ENCODE measurements at regions not wholly inside any gene's neighbourhood (a gene's known extent, or its start where the extent isn't known, plus 50 kb on each side); places are given as distances from the start of the nearest gene placed in this dataset.

DNA sequence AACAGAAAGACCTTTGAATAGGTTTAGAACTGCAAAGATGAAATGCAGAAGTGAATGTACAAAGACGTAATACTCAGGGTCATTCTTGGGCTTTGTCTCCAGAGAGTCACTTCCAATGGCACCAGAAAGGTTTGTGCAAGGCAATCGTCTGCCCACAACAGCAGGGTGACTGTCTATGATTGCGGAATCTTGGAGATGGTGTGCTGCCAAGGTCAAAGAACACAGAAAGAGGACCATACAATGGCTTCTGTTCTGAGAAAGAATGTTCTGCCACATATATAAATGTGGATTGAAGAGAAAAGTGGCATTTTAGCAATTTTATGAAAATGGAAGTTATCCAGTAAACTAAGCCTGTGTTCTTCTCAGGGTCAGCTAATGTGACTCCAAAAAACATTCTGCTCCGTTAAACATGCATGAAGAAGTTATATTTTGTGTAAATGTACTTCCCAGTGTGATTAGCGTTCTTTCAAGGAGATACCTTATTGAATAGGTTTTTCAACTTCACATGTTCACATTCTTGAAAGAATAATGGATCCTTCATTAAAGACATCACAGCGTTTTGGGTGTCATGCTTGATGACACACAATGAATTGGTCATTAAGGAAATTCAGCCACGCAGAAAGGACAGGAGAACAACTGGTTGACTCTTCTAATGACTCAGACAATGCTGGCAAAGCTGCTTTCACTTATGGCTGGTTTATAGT is 73.4 kb upstream of the CDH6 start:
- Mint-ChIP-seq H3K4me3 (no peak overlapping the region), H3K36me3 (ENCODE audit: low read depth) (no peaks in the 10 kb centered on the region), H3K4me1 (0 out of 3 replicates have a peak, but pooled peaks cover under 1% of the 10 kb centered on the region), H3K9me3 (no peaks in the 10 kb centered on the region), H3K27me3 (ENCODE audit: insufficient read depth, low read depth, poor library complexity) (no peaks in the 10 kb centered on the region), H3K27ac (no peak overlapping the region)
- H3K4me1 ChIP-seq (ENCODE audit: insufficient read depth) = no peaks in the 10 kb centered on the region
- DNase-seq (ENCODE audit: low spot score) (no peak), ATAC-seq (no peak)
- TF ChIP-seq CREB1 (CRISPR knock-in tag; IDR thresholded peaks at IDR 0.05; ENCODE audit: low read depth) (no peak), ZNF331 (CRISPR knock-in tag; IDR thresholded peaks at IDR 0.05; ENCODE audit: low read depth) (no peak), JUNB (IDR thresholded peaks at IDR 0.05; ENCODE audit: unreplicated experiment) (no peak), EZH2phosphoT487 (IDR thresholded peaks at IDR 0.05; ENCODE audit: unreplicated experiment) (no peak), STAT1 (IDR thresholded peaks at IDR 0.05; ENCODE audit: unreplicated experiment) (no peak), POLR2AphosphoS5 (IDR thresholded peaks at IDR 0.05; ENCODE audit: low read depth) (no peak), ZNF114 (CRISPR knock-in tag; IDR thresholded peaks at IDR 0.05) (no peak), NANOG (IDR thresholded peaks at IDR 0.05; ENCODE audit: borderline replicate concordance) (no peak), EZH2 (IDR thresholded peaks at IDR 0.05; ENCODE audit: low read depth, unreplicated experiment) (no peak)
- TF ChIP-seq, protein P1, sequence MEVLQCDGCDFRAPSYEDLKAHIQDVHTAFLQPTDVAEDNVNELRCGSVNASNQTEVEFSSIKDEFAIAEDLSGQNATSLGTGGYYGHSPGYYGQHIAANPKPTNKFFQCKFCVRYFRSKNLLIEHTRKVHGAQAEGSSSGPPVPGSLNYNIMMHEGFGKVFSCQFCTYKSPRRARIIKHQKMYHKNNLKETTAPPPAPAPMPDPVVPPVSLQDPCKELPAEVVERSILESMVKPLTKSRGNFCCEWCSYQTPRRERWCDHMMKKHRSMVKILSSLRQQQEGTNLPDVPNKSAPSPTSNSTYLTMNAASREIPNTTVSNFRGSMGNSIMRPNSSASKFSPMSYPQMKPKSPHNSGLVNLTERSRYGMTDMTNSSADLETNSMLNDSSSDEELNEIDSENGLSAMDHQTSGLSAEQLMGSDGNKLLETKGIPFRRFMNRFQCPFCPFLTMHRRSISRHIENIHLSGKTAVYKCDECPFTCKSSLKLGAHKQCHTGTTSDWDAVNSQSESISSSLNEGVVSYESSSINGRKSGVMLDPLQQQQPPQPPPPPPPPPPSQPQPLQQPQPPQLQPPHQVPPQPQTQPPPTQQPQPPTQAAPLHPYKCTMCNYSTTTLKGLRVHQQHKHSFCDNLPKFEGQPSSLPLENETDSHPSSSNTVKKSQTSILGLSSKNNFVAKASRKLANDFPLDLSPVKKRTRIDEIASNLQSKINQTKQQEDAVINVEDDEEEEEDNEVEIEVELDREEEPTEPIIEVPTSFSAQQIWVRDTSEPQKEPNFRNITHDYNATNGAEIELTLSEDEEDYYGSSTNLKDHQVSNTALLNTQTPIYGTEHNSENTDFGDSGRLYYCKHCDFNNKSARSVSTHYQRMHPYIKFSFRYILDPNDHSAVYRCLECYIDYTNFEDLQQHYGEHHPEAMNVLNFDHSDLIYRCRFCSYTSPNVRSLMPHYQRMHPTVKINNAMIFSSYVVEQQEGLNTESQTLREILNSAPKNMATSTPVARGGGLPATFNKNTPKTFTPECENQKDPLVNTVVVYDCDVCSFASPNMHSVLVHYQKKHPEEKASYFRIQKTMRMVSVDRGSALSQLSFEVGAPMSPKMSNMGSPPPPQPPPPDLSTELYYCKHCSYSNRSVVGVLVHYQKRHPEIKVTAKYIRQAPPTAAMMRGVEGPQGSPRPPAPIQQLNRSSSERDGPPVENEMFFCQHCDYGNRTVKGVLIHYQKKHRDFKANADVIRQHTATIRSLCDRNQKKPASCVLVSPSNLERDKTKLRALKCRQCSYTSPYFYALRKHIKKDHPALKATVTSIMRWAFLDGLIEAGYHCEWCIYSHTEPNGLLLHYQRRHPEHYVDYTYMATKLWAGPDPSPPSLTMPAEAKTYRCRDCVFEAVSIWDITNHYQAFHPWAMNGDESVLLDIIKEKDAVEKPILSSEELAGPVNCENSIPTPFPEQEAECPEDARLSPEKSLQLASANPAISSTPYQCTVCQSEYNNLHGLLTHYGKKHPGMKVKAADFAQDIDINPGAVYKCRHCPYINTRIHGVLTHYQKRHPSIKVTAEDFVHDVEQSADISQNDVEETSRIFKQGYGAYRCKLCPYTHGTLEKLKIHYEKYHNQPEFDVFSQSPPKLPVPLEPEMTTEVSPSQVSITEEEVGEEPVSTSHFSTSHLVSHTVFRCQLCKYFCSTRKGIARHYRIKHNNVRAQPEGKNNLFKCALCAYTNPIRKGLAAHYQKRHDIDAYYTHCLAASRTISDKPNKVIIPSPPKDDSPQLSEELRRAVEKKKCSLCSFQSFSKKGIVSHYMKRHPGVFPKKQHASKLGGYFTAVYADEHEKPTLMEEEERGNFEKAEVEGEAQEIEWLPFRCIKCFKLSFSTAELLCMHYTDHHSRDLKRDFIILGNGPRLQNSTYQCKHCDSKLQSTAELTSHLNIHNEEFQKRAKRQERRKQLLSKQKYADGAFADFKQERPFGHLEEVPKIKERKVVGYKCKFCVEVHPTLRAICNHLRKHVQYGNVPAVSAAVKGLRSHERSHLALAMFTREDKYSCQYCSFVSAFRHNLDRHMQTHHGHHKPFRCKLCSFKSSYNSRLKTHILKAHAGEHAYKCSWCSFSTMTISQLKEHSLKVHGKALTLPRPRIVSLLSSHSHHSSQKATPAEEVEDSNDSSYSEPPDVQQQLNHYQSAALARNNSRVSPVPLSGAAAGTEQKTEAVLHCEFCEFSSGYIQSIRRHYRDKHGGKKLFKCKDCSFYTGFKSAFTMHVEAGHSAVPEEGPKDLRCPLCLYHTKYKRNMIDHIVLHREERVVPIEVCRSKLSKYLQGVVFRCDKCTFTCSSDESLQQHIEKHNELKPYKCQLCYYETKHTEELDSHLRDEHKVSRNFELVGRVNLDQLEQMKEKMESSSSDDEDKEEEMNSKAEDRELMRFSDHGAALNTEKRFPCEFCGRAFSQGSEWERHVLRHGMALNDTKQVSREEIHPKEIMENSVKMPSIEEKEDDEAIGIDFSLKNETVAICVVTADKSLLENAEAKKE (CRISPR knock-in tag; IDR thresholded peaks at IDR 0.05) = no peak
- TF ChIP-seq, protein P2, sequence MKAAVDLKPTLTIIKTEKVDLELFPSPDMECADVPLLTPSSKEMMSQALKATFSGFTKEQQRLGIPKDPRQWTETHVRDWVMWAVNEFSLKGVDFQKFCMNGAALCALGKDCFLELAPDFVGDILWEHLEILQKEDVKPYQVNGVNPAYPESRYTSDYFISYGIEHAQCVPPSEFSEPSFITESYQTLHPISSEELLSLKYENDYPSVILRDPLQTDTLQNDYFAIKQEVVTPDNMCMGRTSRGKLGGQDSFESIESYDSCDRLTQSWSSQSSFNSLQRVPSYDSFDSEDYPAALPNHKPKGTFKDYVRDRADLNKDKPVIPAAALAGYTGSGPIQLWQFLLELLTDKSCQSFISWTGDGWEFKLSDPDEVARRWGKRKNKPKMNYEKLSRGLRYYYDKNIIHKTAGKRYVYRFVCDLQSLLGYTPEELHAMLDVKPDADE (IDR thresholded peaks at IDR 0.05) = no peak
- TF ChIP-seq, protein P3, sequence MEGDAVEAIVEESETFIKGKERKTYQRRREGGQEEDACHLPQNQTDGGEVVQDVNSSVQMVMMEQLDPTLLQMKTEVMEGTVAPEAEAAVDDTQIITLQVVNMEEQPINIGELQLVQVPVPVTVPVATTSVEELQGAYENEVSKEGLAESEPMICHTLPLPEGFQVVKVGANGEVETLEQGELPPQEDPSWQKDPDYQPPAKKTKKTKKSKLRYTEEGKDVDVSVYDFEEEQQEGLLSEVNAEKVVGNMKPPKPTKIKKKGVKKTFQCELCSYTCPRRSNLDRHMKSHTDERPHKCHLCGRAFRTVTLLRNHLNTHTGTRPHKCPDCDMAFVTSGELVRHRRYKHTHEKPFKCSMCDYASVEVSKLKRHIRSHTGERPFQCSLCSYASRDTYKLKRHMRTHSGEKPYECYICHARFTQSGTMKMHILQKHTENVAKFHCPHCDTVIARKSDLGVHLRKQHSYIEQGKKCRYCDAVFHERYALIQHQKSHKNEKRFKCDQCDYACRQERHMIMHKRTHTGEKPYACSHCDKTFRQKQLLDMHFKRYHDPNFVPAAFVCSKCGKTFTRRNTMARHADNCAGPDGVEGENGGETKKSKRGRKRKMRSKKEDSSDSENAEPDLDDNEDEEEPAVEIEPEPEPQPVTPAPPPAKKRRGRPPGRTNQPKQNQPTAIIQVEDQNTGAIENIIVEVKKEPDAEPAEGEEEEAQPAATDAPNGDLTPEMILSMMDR (conservative IDR thresholded peaks at IDR 0.05; ENCODE audit: low read depth in 2 of 2) = no peak
- TF ChIP-seq, protein P4, sequence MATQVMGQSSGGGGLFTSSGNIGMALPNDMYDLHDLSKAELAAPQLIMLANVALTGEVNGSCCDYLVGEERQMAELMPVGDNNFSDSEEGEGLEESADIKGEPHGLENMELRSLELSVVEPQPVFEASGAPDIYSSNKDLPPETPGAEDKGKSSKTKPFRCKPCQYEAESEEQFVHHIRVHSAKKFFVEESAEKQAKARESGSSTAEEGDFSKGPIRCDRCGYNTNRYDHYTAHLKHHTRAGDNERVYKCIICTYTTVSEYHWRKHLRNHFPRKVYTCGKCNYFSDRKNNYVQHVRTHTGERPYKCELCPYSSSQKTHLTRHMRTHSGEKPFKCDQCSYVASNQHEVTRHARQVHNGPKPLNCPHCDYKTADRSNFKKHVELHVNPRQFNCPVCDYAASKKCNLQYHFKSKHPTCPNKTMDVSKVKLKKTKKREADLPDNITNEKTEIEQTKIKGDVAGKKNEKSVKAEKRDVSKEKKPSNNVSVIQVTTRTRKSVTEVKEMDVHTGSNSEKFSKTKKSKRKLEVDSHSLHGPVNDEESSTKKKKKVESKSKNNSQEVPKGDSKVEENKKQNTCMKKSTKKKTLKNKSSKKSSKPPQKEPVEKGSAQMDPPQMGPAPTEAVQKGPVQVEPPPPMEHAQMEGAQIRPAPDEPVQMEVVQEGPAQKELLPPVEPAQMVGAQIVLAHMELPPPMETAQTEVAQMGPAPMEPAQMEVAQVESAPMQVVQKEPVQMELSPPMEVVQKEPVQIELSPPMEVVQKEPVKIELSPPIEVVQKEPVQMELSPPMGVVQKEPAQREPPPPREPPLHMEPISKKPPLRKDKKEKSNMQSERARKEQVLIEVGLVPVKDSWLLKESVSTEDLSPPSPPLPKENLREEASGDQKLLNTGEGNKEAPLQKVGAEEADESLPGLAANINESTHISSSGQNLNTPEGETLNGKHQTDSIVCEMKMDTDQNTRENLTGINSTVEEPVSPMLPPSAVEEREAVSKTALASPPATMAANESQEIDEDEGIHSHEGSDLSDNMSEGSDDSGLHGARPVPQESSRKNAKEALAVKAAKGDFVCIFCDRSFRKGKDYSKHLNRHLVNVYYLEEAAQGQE (IDR thresholded peaks at IDR 0.05; ENCODE audit: unreplicated experiment) = no peak
- H3K27me3 ChIP-seq (ENCODE audit: insufficient read depth) = no peaks in the 10 kb centered on the region
- H3K9me2 ChIP-seq (ENCODE audit: insufficient read depth) = peaks cover 1% of the 10 kb centered on the region; the same call in 1 of the 2 replicates
- H3K36me3 ChIP-seq (ENCODE audit: insufficient read depth) = no peaks in the 10 kb centered on the region
- H3F3A ChIP-seq (replicated peaks; ENCODE audit: low read depth) = no peaks in the 10 kb centered on the region
- no peaks in the 10 kb centered on the region for H4K20me1 ChIP-seq (replicated peaks; ENCODE audit: insufficient read depth)
- no peak overlapping the region for H3K27ac ChIP-seq (ENCODE audit: low read depth)
- H3K4me3 ChIP-seq = no peak overlapping the region
- H3K79me2 ChIP-seq (replicated peaks; ENCODE audit: insufficient read depth) = no peaks in the 10 kb centered on the region
- H3K4me2 ChIP-seq = no peak overlapping the region
- H2AFZ ChIP-seq = peak overlapping the region; percentile 47; the same call in 1 of the 2 replicates

All from GM23338 (cell line).